ENCODE measurements at regions not wholly inside any gene's neighbourhood (a gene's known extent, or its start where the extent isn't known, plus 50 kb on each side); places are given as distances from the start of the nearest gene placed in this dataset.

GRCh38 chr11:16418428-16419097 is 62.2 kb upstream of the SOX6 start:
- Histone ChIP-seq H3K27me3 (ENCODE audit: insufficient read depth, low read length, poor library complexity, severe bottlenecking) (no peaks in the 10 kb centered on the region), H3F3A (ENCODE audit: low read depth) (no peaks in the 10 kb centered on the region), H3K79me2 (ENCODE audit: insufficient read depth, low read length) (no peaks in the 10 kb centered on the region), H3K4me2 (ENCODE audit: low read depth, low read length, poor library complexity, severe bottlenecking) (no peak overlapping the region), H3K9ac (ENCODE audit: low read depth, low read length, poor library complexity, severe bottlenecking) (no peak overlapping the region), H3K36me3 (ENCODE audit: insufficient read depth, low read length) (no peaks in the 10 kb centered on the region), H3K4me3 (ENCODE audit: low read length, poor library complexity, severe bottlenecking) (no peak overlapping the region), H3K4me1 (ENCODE audit: insufficient read depth, low read length, poor library complexity, severe bottlenecking) (no peaks in the 10 kb centered on the region), H4K20me1 (ENCODE audit: insufficient read depth, low read length, poor library complexity, severe bottlenecking) (no peaks in the 10 kb centered on the region), H3K9me3 (ENCODE audit: insufficient read depth, low read depth, low read length) (no peaks in the 10 kb centered on the region), H2AFZ (ENCODE audit: low read length) (no peak overlapping the region), H3K9me2 (replicated peaks; ENCODE audit: low read depth, low read length) (no peaks in the 10 kb centered on the region)
- TF ChIP-seq, protein P1, sequence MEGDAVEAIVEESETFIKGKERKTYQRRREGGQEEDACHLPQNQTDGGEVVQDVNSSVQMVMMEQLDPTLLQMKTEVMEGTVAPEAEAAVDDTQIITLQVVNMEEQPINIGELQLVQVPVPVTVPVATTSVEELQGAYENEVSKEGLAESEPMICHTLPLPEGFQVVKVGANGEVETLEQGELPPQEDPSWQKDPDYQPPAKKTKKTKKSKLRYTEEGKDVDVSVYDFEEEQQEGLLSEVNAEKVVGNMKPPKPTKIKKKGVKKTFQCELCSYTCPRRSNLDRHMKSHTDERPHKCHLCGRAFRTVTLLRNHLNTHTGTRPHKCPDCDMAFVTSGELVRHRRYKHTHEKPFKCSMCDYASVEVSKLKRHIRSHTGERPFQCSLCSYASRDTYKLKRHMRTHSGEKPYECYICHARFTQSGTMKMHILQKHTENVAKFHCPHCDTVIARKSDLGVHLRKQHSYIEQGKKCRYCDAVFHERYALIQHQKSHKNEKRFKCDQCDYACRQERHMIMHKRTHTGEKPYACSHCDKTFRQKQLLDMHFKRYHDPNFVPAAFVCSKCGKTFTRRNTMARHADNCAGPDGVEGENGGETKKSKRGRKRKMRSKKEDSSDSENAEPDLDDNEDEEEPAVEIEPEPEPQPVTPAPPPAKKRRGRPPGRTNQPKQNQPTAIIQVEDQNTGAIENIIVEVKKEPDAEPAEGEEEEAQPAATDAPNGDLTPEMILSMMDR (conservative IDR thresholded peaks at IDR 0.05; ENCODE audit: low read length) = no peak
- no peak for TF ChIP-seq EZH2phosphoT487 (IDR thresholded peaks at IDR 0.05; ENCODE audit: borderline replicate concordance)

- H3K9ac ChIP-seq (ENCODE audit: low read depth, low read length, poor library complexity, severe bottlenecking) = no peak overlapping the region
- no peaks in the 10 kb centered on the region for H3K27me3 ChIP-seq (ENCODE audit: insufficient read depth, low read length, poor library complexity, severe bottlenecking)
- no peak overlapping the region for H2AFZ ChIP-seq (ENCODE audit: low read length)
Measured at GRCh38 chr11:16412525-16413172, 56.3 kb upstream of the SOX6 start.

DNA sequence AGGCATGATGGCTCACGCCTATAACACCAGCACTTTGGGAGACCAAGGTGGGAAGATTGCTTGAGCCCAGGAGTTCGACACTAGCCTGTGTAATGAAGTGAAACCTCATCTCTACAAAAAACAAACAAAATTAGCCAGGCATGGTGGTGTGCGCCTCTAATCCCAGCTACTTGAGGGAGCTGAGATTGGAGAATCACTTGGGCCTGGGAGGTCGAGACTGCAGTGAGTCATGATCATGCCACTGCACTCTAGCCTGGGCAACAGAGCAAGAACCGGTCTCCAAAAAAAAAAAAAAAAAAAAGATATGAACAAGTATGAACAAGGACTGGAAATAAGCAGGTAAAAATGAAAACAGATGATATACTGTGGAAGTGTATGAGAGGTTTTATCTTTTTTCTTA is 54.1 kb upstream of the SOX6 start:
- H2AFZ ChIP-seq (ENCODE audit: low read length) = no peak overlapping the region
- H3K9me2 ChIP-seq (replicated peaks; ENCODE audit: low read depth, low read length) = no peaks in the 10 kb centered on the region
- H4K20me1 ChIP-seq (ENCODE audit: insufficient read depth, low read length, poor library complexity, severe bottlenecking) = no peaks in the 10 kb centered on the region
- no peaks in the 10 kb centered on the region for H3K36me3 ChIP-seq (ENCODE audit: insufficient read depth, low read length)
- no peak overlapping the region for H3K4me2 ChIP-seq (ENCODE audit: low read depth, low read length, poor library complexity, severe bottlenecking)
- TF ChIP-seq, protein P1 (conservative IDR thresholded peaks at IDR 0.05; ENCODE audit: low read length) = no peak
- no peak for TF ChIP-seq EZH2phosphoT487 (IDR thresholded peaks at IDR 0.05; ENCODE audit: borderline replicate concordance)
- H3K9me3 ChIP-seq (ENCODE audit: insufficient read depth, low read depth, low read length) = no peaks in the 10 kb centered on the region
- H3K4me3 ChIP-seq (ENCODE audit: low read length, poor library complexity, severe bottlenecking) = no peak overlapping the region
- no peak overlapping the region for H3K9ac ChIP-seq (ENCODE audit: low read depth, low read length, poor library complexity, severe bottlenecking)
- H3K4me1 ChIP-seq (ENCODE audit: insufficient read depth, low read length, poor library complexity, severe bottlenecking) = no peaks in the 10 kb centered on the region
- no peaks in the 10 kb centered on the region for H3F3A ChIP-seq (ENCODE audit: low read depth)
- H3K27me3 ChIP-seq (ENCODE audit: insufficient read depth, low read length, poor library complexity, severe bottlenecking) = no peaks in the 10 kb centered on the region
- no peaks in the 10 kb centered on the region for H3K79me2 ChIP-seq (ENCODE audit: insufficient read depth, low read length)

More at GRCh38 chr11:16412525-16413172, 56.3 kb upstream of the SOX6 start:
- Histone ChIP-seq H3F3A (ENCODE audit: low read depth) (no peaks in the 10 kb centered on the region), H3K79me2 (ENCODE audit: insufficient read depth, low read length) (no peaks in the 10 kb centered on the region), H3K4me2 (ENCODE audit: low read depth, low read length, poor library complexity, severe bottlenecking) (no peak overlapping the region), H3K9me2 (replicated peaks; ENCODE audit: low read depth, low read length) (no peaks in the 10 kb centered on the region), H3K4me3 (ENCODE audit: low read length, poor library complexity, severe bottlenecking) (no peak overlapping the region), H3K36me3 (ENCODE audit: insufficient read depth, low read length) (no peaks in the 10 kb centered on the region), H4K20me1 (ENCODE audit: insufficient read depth, low read length, poor library complexity, severe bottlenecking) (no peaks in the 10 kb centered on the region), H3K9me3 (ENCODE audit: insufficient read depth, low read depth, low read length) (no peaks in the 10 kb centered on the region), H3K4me1 (ENCODE audit: insufficient read depth, low read length, poor library complexity, severe bottlenecking) (no peaks in the 10 kb centered on the region)
- TF ChIP-seq EZH2phosphoT487 (IDR thresholded peaks at IDR 0.05; ENCODE audit: borderline replicate concordance) = no peak
- TF ChIP-seq, protein P1 (conservative IDR thresholded peaks at IDR 0.05; ENCODE audit: low read length) = no peak

Data from Loucy (cell line).